Activated CD4-positive, alpha-beta T cell treated with anti-CD3 and anti-CD28 coated beads, Interleukin-2, Interleukin-4, amounts not matched to agents 100 ng/mL and 50 ng/mL, durations not matched to agents 16 hours and 8 hours (primary cell): ENCODE measurements at regions not wholly inside any gene's neighbourhood (a gene's known extent, or its start where the extent isn't known, plus 50 kb on each side); places are given as distances from the start of the nearest gene placed in this dataset.

Experiments
- DNase-seq: peaks from one replicate; pipeline ENCODE4 v3.0.0-alpha.2; 2020; ENCODE audit warnings: low spot score

DNA sequence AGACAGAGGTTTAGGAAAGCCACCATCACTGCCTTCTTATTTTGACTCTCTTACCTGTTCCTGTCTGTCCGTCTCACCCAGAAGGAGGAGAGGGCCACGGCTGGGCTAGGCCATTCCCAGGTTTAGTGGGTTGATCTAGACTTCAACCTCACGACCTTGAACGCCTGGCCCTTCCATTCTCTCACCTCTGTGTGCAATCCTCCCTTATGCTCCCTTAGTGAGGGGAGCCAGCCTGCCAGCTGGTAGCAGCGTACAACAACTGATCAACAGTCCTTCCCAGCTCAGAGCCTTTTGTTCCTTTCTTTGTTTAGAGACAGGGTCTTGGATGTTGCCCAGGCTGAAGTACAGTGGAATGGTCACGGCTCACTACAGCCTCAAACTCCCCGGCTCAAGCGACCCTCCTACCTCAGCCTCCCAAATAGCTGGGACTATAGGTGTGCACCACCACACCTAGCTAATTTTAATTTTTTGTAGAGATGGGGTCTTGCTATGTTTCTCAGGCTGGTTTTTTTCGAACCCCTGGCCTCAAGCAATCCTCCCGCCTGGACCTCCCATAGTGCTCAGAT, 123.9 kb downstream of the ZNF664 start:
- no peak for DNase-seq

DNA sequence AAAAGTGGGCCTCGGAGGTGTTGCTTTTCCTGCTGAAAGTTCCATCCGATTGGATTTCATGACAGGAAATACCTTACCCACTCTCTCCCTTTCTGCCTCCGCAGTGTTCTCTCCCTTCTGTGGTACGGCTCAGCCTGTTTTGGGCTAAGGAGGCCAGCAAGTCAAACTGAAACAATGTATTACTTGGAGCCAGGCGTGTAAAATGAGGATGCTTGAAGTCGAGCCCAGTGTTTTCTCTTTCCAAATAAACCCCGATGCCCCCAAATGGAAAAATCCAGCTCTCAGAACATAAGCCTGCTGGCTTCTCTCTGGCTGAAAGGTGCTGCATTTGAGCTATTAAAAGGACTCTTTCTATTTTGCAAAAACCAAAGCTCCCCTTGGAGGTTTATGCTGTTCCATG, 124.7 kb downstream of the ZNF664 start:
- no peak for DNase-seq

- no peak for DNase-seq
Measured at GRCh38 chr12:124098101-124098757, 125.2 kb downstream of the ZNF664 start.

GRCh38 chr12:124098887-124099286, 125.9 kb downstream of the ZNF664 start:
- no peak for DNase-seq

DNA sequence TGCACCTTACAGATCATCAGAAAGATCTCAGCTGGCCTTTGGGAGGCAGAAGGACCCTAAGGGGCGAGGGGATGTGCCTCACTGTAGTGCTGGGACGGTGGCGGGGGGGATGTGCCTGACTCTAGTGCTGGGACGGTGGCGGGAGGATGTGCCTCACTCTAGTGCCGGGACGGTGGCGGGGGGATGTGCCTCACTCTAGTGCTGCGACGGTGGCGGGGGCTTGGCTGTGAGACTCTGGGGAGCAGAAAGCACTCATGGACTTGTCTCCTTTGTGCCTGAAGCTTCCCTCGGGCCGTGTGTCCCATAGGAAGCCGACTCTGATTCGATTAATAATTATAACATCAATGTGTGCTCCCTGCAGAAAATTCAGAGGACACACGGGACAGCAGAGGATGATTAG, 126.6 kb downstream of the ZNF664 start:
- no peak for DNase-seq

DNA sequence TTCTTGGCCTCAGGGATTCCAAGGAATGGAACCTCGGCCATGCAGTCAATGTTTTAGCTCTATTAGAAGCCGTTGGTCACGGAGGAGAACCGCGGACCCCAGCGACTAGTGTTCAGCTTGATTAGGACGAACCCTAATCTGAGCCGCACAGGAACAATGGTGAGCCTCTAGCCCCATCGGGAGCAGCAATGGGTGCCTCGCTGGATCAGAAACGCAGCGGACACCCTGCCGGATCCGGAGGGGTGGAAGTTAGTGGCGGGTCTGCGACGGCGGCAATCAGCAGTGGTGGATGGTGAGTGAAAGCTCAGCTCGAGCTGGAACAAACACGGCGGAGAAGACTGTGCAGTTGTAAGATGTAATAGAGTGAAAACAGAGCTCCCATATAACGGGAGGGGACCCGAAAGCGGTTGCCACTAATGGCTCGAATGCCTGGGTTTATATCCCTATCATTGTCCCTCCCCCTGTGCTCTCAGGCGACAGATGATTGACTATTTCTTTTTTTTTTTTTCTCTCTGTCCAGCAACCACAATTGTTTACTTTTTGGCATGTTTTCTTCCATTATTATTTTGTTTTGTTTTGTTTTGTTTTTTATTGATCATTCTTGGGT, 127.7 kb downstream of the ZNF664 start:
- DNase-seq: no peak

- no peak for DNase-seq
Measured at GRCh38 chr12:124105546-124105945, 132.5 kb downstream of the ZNF664 start.

DNA sequence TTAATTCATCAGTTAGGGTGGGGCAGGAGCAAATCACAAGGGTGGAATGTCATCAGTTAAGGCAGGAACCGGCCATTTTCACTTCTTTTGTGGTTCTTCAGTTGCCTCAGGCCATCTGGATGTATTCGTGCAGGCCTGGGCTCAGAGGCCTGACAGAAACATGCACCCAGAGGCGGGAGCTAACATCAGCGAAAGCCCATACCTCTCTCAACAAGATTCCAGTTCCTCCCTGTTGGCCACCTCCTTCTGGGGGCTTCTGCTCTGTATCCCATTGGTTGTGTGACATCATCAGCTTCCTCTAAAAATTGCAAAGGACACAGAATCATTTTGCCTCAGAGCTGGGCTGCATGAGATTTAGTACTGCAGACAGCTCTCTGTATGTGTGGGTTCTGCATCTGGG, 134.3 kb downstream of the ZNF664 start:
- DNase-seq: no peak

DNA sequence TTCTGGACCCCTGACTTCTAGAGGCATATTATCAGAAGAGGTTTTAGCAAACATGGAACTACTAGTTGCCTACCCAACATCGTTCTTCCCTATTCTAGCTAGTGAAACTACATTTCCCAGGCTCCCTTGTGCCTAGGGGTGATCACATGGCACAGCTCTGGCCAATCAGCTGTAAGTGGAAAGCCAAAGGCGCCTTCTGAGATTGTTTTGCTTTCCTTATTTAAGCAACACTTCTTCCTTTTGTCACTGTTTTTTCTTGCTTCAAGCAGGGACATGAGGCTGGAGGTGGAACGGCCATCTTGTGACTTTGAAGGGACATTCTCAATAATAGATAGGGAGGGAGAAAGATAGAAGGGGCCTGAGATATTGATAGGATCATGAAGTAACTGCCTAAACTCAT, 136.7 kb downstream of the ZNF664 start:
- peak; percentile 22 for DNase-seq

GRCh38 chr12:124110372-124110883, 137.4 kb downstream of the ZNF664 start:
- DNase-seq: no peak

DNA sequence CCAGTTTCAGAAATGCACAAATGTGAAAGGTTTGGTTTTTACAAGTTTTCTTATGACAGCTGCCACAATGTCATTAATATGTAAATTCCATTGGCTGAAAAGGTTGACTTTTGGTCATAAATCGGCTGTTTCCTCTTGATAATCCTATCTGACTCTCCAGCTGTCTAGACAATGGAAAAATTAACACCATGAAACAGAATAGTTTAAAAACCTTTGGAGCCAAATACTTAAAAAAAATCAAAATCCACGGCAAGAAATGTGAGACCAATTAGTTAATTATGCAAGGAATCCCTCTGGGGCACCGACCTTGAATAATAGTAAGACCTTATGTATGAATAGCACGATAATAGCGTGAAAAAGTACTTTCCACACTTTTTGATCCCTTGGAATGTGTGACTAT, 138.0 kb downstream of the ZNF664 start:
- DNase-seq: no peak

GRCh38 chr12:124114316-124114715, 141.3 kb downstream of the ZNF664 start:
- no peak for DNase-seq

DNA sequence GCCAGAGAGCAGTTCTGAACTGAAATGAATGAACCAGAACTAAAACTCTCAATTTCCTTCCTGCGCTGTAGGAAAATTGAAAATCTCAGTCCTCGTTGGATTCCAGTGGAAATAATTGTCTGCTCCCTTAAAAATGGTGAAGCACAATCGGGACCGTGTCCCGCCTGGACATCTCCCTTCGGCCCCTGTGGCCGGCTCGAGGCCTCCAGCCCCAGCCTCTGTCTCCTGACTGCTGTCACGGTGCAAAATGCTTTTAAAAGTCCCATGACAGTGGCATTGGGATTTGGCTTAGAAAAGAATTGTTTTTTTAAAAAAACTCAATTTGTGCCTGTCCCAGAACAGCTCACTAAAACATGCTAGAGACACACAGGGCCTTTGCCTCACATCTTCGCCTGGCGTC, 142.5 kb downstream of the ZNF664 start:
- no peak for DNase-seq

- DNase-seq: no peak
Measured at GRCh38 chr12:124115976-124116690, 143.1 kb downstream of the ZNF664 start.

- no peak for DNase-seq
Measured at GRCh38 chr12:124120739-124121138, 147.7 kb downstream of the ZNF664 start.

- DNase-seq: no peak
Measured at GRCh38 chr12:124122722-124123121, 149.7 kb downstream of the ZNF664 start.

GRCh38 chr12:124123296-124124000, 150.4 kb downstream of the ZNF664 start:
- no peak for DNase-seq

GRCh38 chr12:124125203-124125871, 152.3 kb downstream of the ZNF664 start:
- peak; percentile 19 for DNase-seq

- no peak for DNase-seq
Measured at GRCh38 chr12:124126950-124127655, 154.1 kb downstream of the ZNF664 start.

- no peak for DNase-seq
Measured at GRCh38 chr12:124129132-124129531, 156.1 kb downstream of the ZNF664 start.
